ENCODE measurements at regions not wholly inside any gene's neighbourhood (a gene's known extent, or its start where the extent isn't known, plus 50 kb on each side); places are given as distances from the start of the nearest gene placed in this dataset.

- no peak for TF ChIP-seq CTCF (IDR thresholded peaks at IDR 0.05; ENCODE audit: low read depth, low read length, poor library complexity, severe bottlenecking)
- TF ChIP-seq EZH2phosphoT487 (IDR thresholded peaks at IDR 0.05; ENCODE audit: borderline replicate concordance, low read length) = no peak
Measured at GRCh38 chr9:30925126-30925525, 1459.3 kb upstream of the ACO1 start.

Data from DOHH2 (cell line).